A549 (cell line): ENCODE measurements at regions not wholly inside any gene's neighbourhood (a gene's known extent, or its start where the extent isn't known, plus 50 kb on each side); places are given as distances from the start of the nearest gene placed in this dataset.

Source experiments
- ATAC-seq, 2 experiments: fragments of 200-7000 bp in 1 of 2; fragments of >200 bp in 1 of 2; cut with Nextera tagmentation in 1 of 2; cut with Tn5 transposase in 1 of 2; 3 replicates each; pipeline versions ENCODE4 v1.8.0 to v1.9.1; 2018 to 2020; ENCODE audit warnings: mild to moderate bottlenecking in 1 of 2, moderate library complexity in 1 of 2
- CTCF ChIA-PET: fragments of 300-600 bp; sonication (Branson Sonifier 250); formaldehyde crosslinking; extraction: SDS; loops from one replicate; lab custom pipeline; 2021; ENCODE audit warnings: antibody characterized with exemption, inconsistent platforms; lab: Yijun Ruan, JAX
- POLR2A ChIA-PET: fragments of 350-600 bp; formaldehyde crosslinking; extraction: SDS; loops from one replicate; lab custom pipeline; 2021; ENCODE audit warnings: antibody characterized with exemption, inconsistent platforms; lab: Yijun Ruan, JAX
- DNase-seq, 2 experiments: peaks; one replicate each; pipeline versions ENCODE4 v3.0.0 to v3.0.0-alpha.2; 2011 to 2016; ENCODE audit warnings: low read depth in 1 of 2, low spot score in 1 of 2
- FAIRE-seq: peaks from 2 replicates; lab custom pipeline; 2011; peaks lifted over from hg19 to GRCh38; lab: Jason Lieb, UNC
- H3K27ac ChIP-seq, 2 experiments: fragments of >200 bp; sonication (Bioruptor Twin); formaldehyde crosslinking; 3 replicates each; pipeline ENCODE4 v1.5.1; 2016 to 2017
- H3K4me1 ChIP-seq: fragments of >200 bp; sonication (Bioruptor Twin); formaldehyde crosslinking; 3 replicates; pipeline ENCODE4 v1.6.1; 2016
- H3K4me2 ChIP-seq: fragments of >200 bp; sonication (Bioruptor Twin); formaldehyde crosslinking; 3 replicates; pipeline ENCODE4 v1.6.1; 2016
- H3K4me3 ChIP-seq: fragments of >200 bp; sonication (Bioruptor Twin); formaldehyde crosslinking; 3 replicates; pipeline ENCODE4 v1.5.1; 2016
- H3K9me3 ChIP-seq: fragments of >200 bp; sonication (Bioruptor Twin); formaldehyde crosslinking; 3 replicates; pipeline ENCODE4 v1.6.1; 2016
- ATOH8 ChIP-seq: fragments of 250-450 bp; sonication (Bioruptor Pico); IDR thresholded peaks from 2 replicates; pipeline ENCODE4 v1.5.0; 2020; ENCODE audit warnings: low read depth, mild to moderate bottlenecking, moderate library complexity
- BHLHE40 ChIP-seq: IDR thresholded peaks from 2 replicates; pipeline ENCODE4 v1.6.1; 2012; ENCODE audit warnings: low read depth, low read length, inconsistent platforms
- CBX2 ChIP-seq: fragments of 200-600 bp; sonication (generic); IDR thresholded peaks from 2 replicates; pipeline ENCODE4 v1.6.1; 2016; ENCODE audit warnings: low read depth, mild to moderate bottlenecking, borderline replicate concordance
- CHD2 ChIP-seq: fragments of 150-350 bp; IDR thresholded peaks from 2 replicates; pipeline ENCODE4 v1.6.1; 2014; ENCODE audit warnings: low read length; ENCODE audit not compliant: partially characterized antibody
- EHF ChIP-seq: fragments of 250-450 bp; sonication (Bioruptor Pico); IDR thresholded peaks from 2 replicates; pipeline ENCODE4 v1.5.0; 2020; ENCODE audit warnings: mild to moderate bottlenecking
- EP300 ChIP-seq, 2 experiments: fragments of >200 bp; sonication (Bioruptor Twin); formaldehyde crosslinking; IDR thresholded peaks; 2 replicates in 1 of 2; 3 replicates in 1 of 2; pipeline ENCODE4 v1.6.1; 2016 to 2017
- GATA3 ChIP-seq: IDR thresholded peaks from 2 replicates; pipeline ENCODE4 v1.6.1; 2012; ENCODE audit warnings: borderline replicate concordance
- HDAC2 ChIP-seq: fragments of 200-600 bp; sonication (generic); IDR thresholded peaks from 2 replicates; pipeline ENCODE4 v1.6.1; 2016
- HMGXB4 ChIP-seq: fragments of 250-450 bp; sonication (Bioruptor Pico); IDR thresholded peaks from 2 replicates; pipeline ENCODE4 v1.5.0; 2021; ENCODE audit warnings: mild to moderate bottlenecking, moderate library complexity, borderline replicate concordance
- HOXA7 ChIP-seq: fragments of 250-450 bp; sonication (Bioruptor Pico); IDR thresholded peaks from 2 replicates; pipeline ENCODE4 v1.5.0; 2020; ENCODE audit warnings: mild to moderate bottlenecking, moderate library complexity
- KDM1A ChIP-seq: fragments of 200-600 bp; sonication (generic); IDR thresholded peaks from 2 replicates; pipeline ENCODE4 v1.6.1; 2016; ENCODE audit warnings: low read depth, mild to moderate bottlenecking
- KDM5A ChIP-seq: fragments of 200-600 bp; sonication (generic); IDR thresholded peaks from 2 replicates; pipeline ENCODE4 v1.6.1; 2016; ENCODE audit warnings: antibody characterized with exemption, mild to moderate bottlenecking
- MAZ ChIP-seq: fragments of 150-350 bp; IDR thresholded peaks from 2 replicates; pipeline ENCODE4 v1.6.1; 2014; ENCODE audit warnings: antibody characterized with exemption, low read depth, low read length, borderline replicate concordance
- MYC ChIP-seq: IDR thresholded peaks from 2 replicates; pipeline ENCODE4 v1.6.1; 2012; ENCODE audit warnings: mild to moderate bottlenecking, inconsistent platforms, low read length, improper control_type of control experiment, borderline replicate concordance
- NPAS2 ChIP-seq: fragments of 250-450 bp; sonication (Bioruptor Pico); IDR thresholded peaks from 2 replicates; pipeline ENCODE4 v1.8.0; 2022; ENCODE audit warnings: mild to moderate bottlenecking, moderate library complexity, borderline replicate concordance
- PBX3 ChIP-seq: IDR thresholded peaks from 2 replicates; pipeline ENCODE4 v1.6.1; 2012
- POLR2AphosphoS2 ChIP-seq: conservative IDR thresholded peaks from 2 replicates; pipeline ENCODE4 v1.6.1; 2012; ENCODE audit warnings: low read length, improper control_type of control experiment, inconsistent platforms
- REST ChIP-seq: fragments of 200-600 bp; sonication (generic); IDR thresholded peaks from 2 replicates; pipeline ENCODE4 v1.6.1; 2016; ENCODE audit warnings: antibody characterized with exemption, mild to moderate bottlenecking, moderate library complexity
- RNF2 ChIP-seq: fragments of 200-600 bp; sonication (generic); IDR thresholded peaks from 2 replicates; pipeline ENCODE4 v1.6.1; 2016; ENCODE audit warnings: low read depth, mild to moderate bottlenecking, antibody characterized with exemption, moderate library complexity, borderline replicate concordance
- SMC3 ChIP-seq: fragments of >200 bp; sonication (Bioruptor Twin); formaldehyde crosslinking; IDR thresholded peaks from 3 replicates; pipeline ENCODE4 v1.6.1; 2018; ENCODE audit warnings: inconsistent platforms
- ZFP36 ChIP-seq: fragments of 450-650 bp; IDR thresholded peaks from 2 replicates; pipeline ENCODE4 v1.6.1; 2014; ENCODE audit warnings: borderline replicate concordance; ENCODE audit not compliant: partially characterized antibody
- ZNF302 ChIP-seq: fragments of 250-450 bp; sonication (Bioruptor Pico); IDR thresholded peaks from 2 replicates; pipeline ENCODE4 v1.9.0; 2021; ENCODE audit warnings: inconsistent platforms, mild to moderate bottlenecking, moderate library complexity
- WGBS: methylation state at CpG from one replicate; pipeline ENCODE4 v1.1.6; 2017; ENCODE audit errors: missing lambda C conversion rate; 5-methylcytosine and 5-hydroxymethylcytosine counted together
- TF ChIP-seq, protein P1 (sequence below): IDR thresholded peaks from 2 replicates; pipeline ENCODE4 v1.6.1; 2012
- TF ChIP-seq, protein P2 (sequence below): fragments of >200 bp; sonication (Bioruptor Twin); formaldehyde crosslinking; IDR thresholded peaks from 3 replicates; pipeline ENCODE4 v1.6.1; 2016
- TF ChIP-seq, protein P3 (sequence below): IDR thresholded peaks from 2 replicates; pipeline ENCODE4 v1.6.1; 2012; ENCODE audit warnings: low read depth, borderline replicate concordance

DNA sequence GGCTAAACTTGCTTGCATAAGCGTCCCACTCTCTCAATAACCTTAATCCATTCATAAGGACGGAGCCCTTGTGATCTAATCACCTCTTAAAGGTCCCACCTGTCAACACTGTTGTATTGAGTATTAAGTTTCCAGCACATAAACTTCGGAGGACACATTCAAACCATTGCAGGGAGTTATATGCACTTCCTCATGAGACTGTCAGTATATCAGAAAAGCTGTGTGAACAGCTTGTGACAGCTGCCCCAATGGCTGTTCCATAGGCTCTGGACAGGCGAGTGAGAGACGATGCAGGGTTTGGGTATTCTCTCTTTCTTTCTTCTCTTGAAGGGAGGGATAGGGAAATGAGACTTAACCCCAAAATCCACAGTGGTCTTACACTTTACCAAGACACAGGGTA, 64.2 kb upstream of the RPL34 start:
- Histone ChIP-seq H3K4me3 (no peak overlapping the region), H3K4me2 (no peak overlapping the region), H3K9me3 (no peaks in the 10 kb centered on the region), H3K27ac (no peak overlapping the region), H3K4me1 (no peaks in the 10 kb centered on the region)
- POLR2A ChIA-PET, result no interaction called here
- WGBS, result 8% methylated on average over 5 of the region's 5 CpGs
- FAIRE-seq, result no peak
- no peak for TF ChIP-seq REST
- no peak for TF ChIP-seq CBX2
- TF ChIP-seq MAZ, result no peak
- no peak for TF ChIP-seq HOXA7 (CRISPR knock-in tag)
- no peak for TF ChIP-seq ZNF302 (CRISPR knock-in tag)
- TF ChIP-seq CHD2, result no peak
- TF ChIP-seq EP300 (IDR thresholded peaks at IDR 0.05), result no peak
- TF ChIP-seq RNF2, result no peak
- no peak for TF ChIP-seq KDM5A
- TF ChIP-seq ATOH8 (CRISPR knock-in tag), result no peak
- TF ChIP-seq, protein P1, sequence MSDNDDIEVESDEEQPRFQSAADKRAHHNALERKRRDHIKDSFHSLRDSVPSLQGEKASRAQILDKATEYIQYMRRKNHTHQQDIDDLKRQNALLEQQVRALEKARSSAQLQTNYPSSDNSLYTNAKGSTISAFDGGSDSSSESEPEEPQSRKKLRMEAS, result no peak
- TF ChIP-seq GATA3, result no peak
- no peak for TF ChIP-seq KDM1A
- TF ChIP-seq HDAC2, result no peak
- no peak for ATAC-seq
- DNase-seq, result no peak
- CTCF ChIA-PET, result no interaction called here

DNA sequence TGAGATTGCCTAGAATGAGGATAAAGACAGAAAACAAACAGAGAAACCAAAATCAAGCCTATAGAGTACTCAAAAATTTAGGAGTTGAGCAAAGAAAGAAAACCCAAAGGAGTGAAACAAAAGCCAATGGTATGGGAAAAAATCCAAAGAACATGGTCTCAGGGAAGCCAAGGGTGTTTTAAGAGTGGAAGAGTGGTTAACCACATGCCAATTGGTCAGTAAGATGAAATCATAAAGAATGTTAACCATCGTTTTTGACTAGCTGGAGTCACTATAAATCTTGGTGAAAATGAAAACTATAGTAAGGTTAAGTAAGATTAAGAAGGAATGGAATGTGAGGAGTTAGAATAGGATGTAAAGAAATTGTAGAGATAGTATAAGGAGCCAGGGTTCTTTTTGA, 64.7 kb upstream of the RPL34 start:
- FAIRE-seq (no peak), ATAC-seq (no peak), DNase-seq (no peak)
- no peak overlapping the region for H3K27ac ChIP-seq
- no peak overlapping the region for H3K4me3 ChIP-seq
- TF ChIP-seq, protein P2, sequence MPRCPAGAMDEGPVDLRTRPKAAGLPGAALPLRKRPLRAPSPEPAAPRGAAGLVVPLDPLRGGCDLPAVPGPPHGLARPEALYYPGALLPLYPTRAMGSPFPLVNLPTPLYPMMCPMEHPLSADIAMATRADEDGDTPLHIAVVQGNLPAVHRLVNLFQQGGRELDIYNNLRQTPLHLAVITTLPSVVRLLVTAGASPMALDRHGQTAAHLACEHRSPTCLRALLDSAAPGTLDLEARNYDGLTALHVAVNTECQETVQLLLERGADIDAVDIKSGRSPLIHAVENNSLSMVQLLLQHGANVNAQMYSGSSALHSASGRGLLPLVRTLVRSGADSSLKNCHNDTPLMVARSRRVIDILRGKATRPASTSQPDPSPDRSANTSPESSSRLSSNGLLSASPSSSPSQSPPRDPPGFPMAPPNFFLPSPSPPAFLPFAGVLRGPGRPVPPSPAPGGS, result no peak
- TF ChIP-seq PBX3 (no peak), POLR2AphosphoS2 (no peak), KDM5A (no peak), GATA3 (no peak), EHF (CRISPR knock-in tag) (no peak), NPAS2 (CRISPR knock-in tag) (no peak), BHLHE40 (no peak), MYC (no peak), EP300 (IDR thresholded peaks at IDR 0.05) (no peak), SMC3 (no peak), ATOH8 (CRISPR knock-in tag) (no peak), ZFP36 (no peak), HMGXB4 (CRISPR knock-in tag) (no peak)
- TF ChIP-seq, protein P1, result no peak
- TF ChIP-seq, protein P3, sequence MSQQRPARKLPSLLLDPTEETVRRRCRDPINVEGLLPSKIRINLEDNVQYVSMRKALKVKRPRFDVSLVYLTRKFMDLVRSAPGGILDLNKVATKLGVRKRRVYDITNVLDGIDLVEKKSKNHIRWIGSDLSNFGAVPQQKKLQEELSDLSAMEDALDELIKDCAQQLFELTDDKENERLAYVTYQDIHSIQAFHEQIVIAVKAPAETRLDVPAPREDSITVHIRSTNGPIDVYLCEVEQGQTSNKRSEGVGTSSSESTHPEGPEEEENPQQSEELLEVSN, result no peak
- POLR2A ChIA-PET, result no interaction called here
- H3K4me2 ChIP-seq, result no peak overlapping the region
- 0% methylated on average over 1 of the region's 1 CpG for WGBS
- CTCF ChIA-PET, result interaction anchor here (0.7 kb wide), 1 partner anchor 18 kb away, joined by 4 read pairs; no protein-coding TSS in a partner anchor
- no peaks in the 10 kb centered on the region for H3K9me3 ChIP-seq
- H3K4me1 ChIP-seq, result no peaks in the 10 kb centered on the region
